Ishikawa (cell line): ENCODE measurements at regions not wholly inside any gene's neighbourhood (a gene's known extent, or its start where the extent isn't known, plus 50 kb on each side); places are given as distances from the start of the nearest gene placed in this dataset.

Experiments
- CEBPB ChIP-seq: IDR thresholded peaks from 2 replicates; pipeline ENCODE4 v1.6.1; 2012
- CREB1 ChIP-seq: IDR thresholded peaks from 2 replicates; pipeline ENCODE4 v1.6.1; 2012; ENCODE audit warnings: low read depth
- EGR1 ChIP-seq: IDR thresholded peaks from 2 replicates; pipeline ENCODE4 v1.6.1; 2012
- EP300 ChIP-seq: IDR thresholded peaks from 2 replicates; pipeline ENCODE4 v1.6.1; 2012; ENCODE audit warnings: borderline replicate concordance
- FOXM1 ChIP-seq: IDR thresholded peaks from 2 replicates; pipeline ENCODE4 v1.6.1; 2012; ENCODE audit warnings: low read depth, borderline replicate concordance
- MAX ChIP-seq: IDR thresholded peaks from 2 replicates; pipeline ENCODE4 v1.6.1; 2012
- NFIC ChIP-seq: IDR thresholded peaks from 2 replicates; pipeline ENCODE4 v1.6.1; 2012
- RAD21 ChIP-seq: IDR thresholded peaks from 2 replicates; pipeline ENCODE4 v1.6.1; 2012; ENCODE audit warnings: low read depth
- REST ChIP-seq: IDR thresholded peaks from 2 replicates; pipeline ENCODE4 v1.6.1; 2012; ENCODE audit warnings: low read depth, mild to moderate bottlenecking
- TAF1 ChIP-seq: IDR thresholded peaks from 2 replicates; pipeline ENCODE4 v1.6.1; 2012; ENCODE audit warnings: low read depth, mild to moderate bottlenecking
- TCF12 ChIP-seq: IDR thresholded peaks from 2 replicates; pipeline ENCODE4 v1.6.1; 2012; ENCODE audit warnings: low read depth
- TEAD4 ChIP-seq: IDR thresholded peaks from 2 replicates; pipeline ENCODE4 v1.6.1; 2012
- USF1 ChIP-seq: IDR thresholded peaks from 2 replicates; pipeline ENCODE4 v1.6.1; 2012
- YY1 ChIP-seq: IDR thresholded peaks from 2 replicates; pipeline ENCODE4 v1.6.1; 2012; ENCODE audit warnings: low read depth
- ZBTB7A ChIP-seq: IDR thresholded peaks from 2 replicates; pipeline ENCODE4 v1.6.1; 2012; ENCODE audit warnings: low read depth

GRCh38 chr18:39825485-39826150 lies 2129.4 kb upstream of the PIK3C3 start:
- TF ChIP-seq YY1 = no peak
- no peak for TF ChIP-seq RAD21
- TF ChIP-seq ZBTB7A = no peak
- no peak for TF ChIP-seq REST
- no peak for TF ChIP-seq TAF1
- no peak for TF ChIP-seq TCF12
- TF ChIP-seq EGR1 = no peak
- TF ChIP-seq CREB1 = no peak
- TF ChIP-seq FOXM1 = no peak
- TF ChIP-seq NFIC = no peak
- no peak for TF ChIP-seq TEAD4
- no peak for TF ChIP-seq USF1
- no peak for TF ChIP-seq CEBPB
- no peak for TF ChIP-seq MAX
- no peak for TF ChIP-seq EP300

GRCh38 chr18:39806525-39806924 lies 2148.5 kb upstream of the PIK3C3 start:
- no peak for TF ChIP-seq CEBPB
- 0 out of 2 replicates have a peak, but pooled peaks have one; percentile 8 for TF ChIP-seq NFIC
- TF ChIP-seq RAD21 = no peak
- no peak for TF ChIP-seq REST

GRCh38 chr18:39805218-39805617 lies 2149.8 kb upstream of the PIK3C3 start:
- no peak for TF ChIP-seq TAF1
- TF ChIP-seq REST = no peak
- TF ChIP-seq EP300 = no peak
- TF ChIP-seq FOXM1 = no peak
- no peak for TF ChIP-seq CREB1

- no peak for TF ChIP-seq FOXM1
Measured at GRCh38 chr18:39802648-39803229, 2152.3 kb upstream of the PIK3C3 start.

GRCh38 chr18:39801848-39802247 lies 2153.2 kb upstream of the PIK3C3 start:
- TF ChIP-seq EGR1 = no peak
- no peak for TF ChIP-seq ZBTB7A
- no peak for TF ChIP-seq TCF12
- TF ChIP-seq REST = no peak
- TF ChIP-seq EP300 = no peak
- no peak for TF ChIP-seq MAX
- TF ChIP-seq CEBPB = no peak
- no peak for TF ChIP-seq TEAD4
- no peak for TF ChIP-seq FOXM1
- no peak for TF ChIP-seq NFIC
- no peak for TF ChIP-seq USF1
- TF ChIP-seq RAD21 = no peak
- no peak for TF ChIP-seq YY1
- TF ChIP-seq CREB1 = no peak
